Vagina (tissue), 2 donors: ENCODE measurements at regions not wholly inside any gene's neighbourhood (a gene's known extent, or its start where the extent isn't known, plus 50 kb on each side); places are given as distances from the start of the nearest gene placed in this dataset.

ENCODE experiments used
- DNase-seq, 2 donors: peaks; one replicate each; pipeline ENCODE4 v3.0.0-alpha.2; 2017; ENCODE audit errors: extremely low spot score in 2 of 2
- H3K27ac ChIP-seq: fragments of 200-600 bp; sonication (generic); one replicate; pipeline ENCODE4 v1.5.1; 2019
- H3K27me3 ChIP-seq: fragments of 200-600 bp; sonication (generic); one replicate; pipeline ENCODE4 v1.5.1; 2019
- H3K36me3 ChIP-seq, 2 donors: fragments of 200-600 bp; sonication (generic); one replicate each; pipeline ENCODE4 v1.5.1; 2017 to 2019
- H3K4me1 ChIP-seq: fragments of 200-600 bp; sonication (generic); one replicate; pipeline ENCODE4 v1.5.1; 2019
- H3K4me3 ChIP-seq, 2 donors: fragments of 200-600 bp; sonication (generic); 1 replicate in 1 of 2; 2 replicates in 1 of 2; pipeline ENCODE4 v1.5.1; 2016 to 2019
- H3K9me3 ChIP-seq: fragments of 200-600 bp; sonication (generic); one replicate; pipeline ENCODE4 v1.5.1; 2019
- CTCF ChIP-seq, 3 experiments: fragments of 450-650 bp in 2 of 3; fragments of 200-600 bp in 1 of 3; sonication (generic) in 1 of 3; IDR thresholded peaks; one replicate each; pipeline ENCODE4 v1.5.1; 2017 to 2019; ENCODE audit warnings: antibody characterized with exemption in 3 of 3, mild to moderate bottlenecking in 2 of 3, moderate library complexity in 2 of 3
- POLR2A ChIP-seq, 2 donors: fragments of 450-650 bp; IDR thresholded peaks; one replicate each; pipeline ENCODE4 v1.6.1; 2017; ENCODE audit warnings: antibody characterized with exemption in 2 of 2, mild to moderate bottlenecking in 2 of 2, moderate library complexity in 2 of 2
- POLR2AphosphoS5 ChIP-seq, 2 donors: sonication (generic); formaldehyde crosslinking; IDR thresholded peaks; one replicate each; pipeline ENCODE4 v1.9.0; 2017; ENCODE audit warnings: antibody characterized with exemption in 2 of 2, mild to moderate bottlenecking in 2 of 2, low read depth in 1 of 2; ENCODE audit not compliant: insufficient read depth in 1 of 2
- intact Hi-C: fragments of 100-400 bp; cut with DNase I; formaldehyde crosslinking; loops from one replicate; pipeline ENCODE4 v1.15.1; 2023

- no peaks in the 10 kb centered on the region for H3K9me3 ChIP-seq
- H3K27me3 ChIP-seq = no peaks in the 10 kb centered on the region
- peaks cover 5% of the 10 kb centered on the region for H3K4me1 ChIP-seq
- no peak for TF ChIP-seq CTCF (IDR thresholded peaks at IDR 0.05)
- no peak for TF ChIP-seq POLR2A (IDR thresholded peaks at IDR 0.05)
- no peak for TF ChIP-seq POLR2AphosphoS5 (IDR thresholded peaks at IDR 0.05; ENCODE audit: insufficient read depth in 1 of 2, low read depth in 1 of 2)
- intact Hi-C loops = no loop called here
- no peak overlapping the region for H3K27ac ChIP-seq
- DNase-seq = no peak
- H3K36me3 ChIP-seq = no peaks in the 10 kb centered on the region
- H3K4me3 ChIP-seq = no peak overlapping the region
Measured at GRCh38 chr12:46892034-46892705, 66.4 kb upstream of the SLC38A4 start.

- no peak overlapping the region for H3K27ac ChIP-seq
- H3K4me1 ChIP-seq = peaks cover 5% of the 10 kb centered on the region
- no peaks in the 10 kb centered on the region for H3K36me3 ChIP-seq
- H3K4me3 ChIP-seq = no peak overlapping the region
- H3K27me3 ChIP-seq = no peaks in the 10 kb centered on the region
- no peaks in the 10 kb centered on the region for H3K9me3 ChIP-seq
- no peak for DNase-seq
- TF ChIP-seq POLR2AphosphoS5 (IDR thresholded peaks at IDR 0.05; ENCODE audit: insufficient read depth in 1 of 2, low read depth in 1 of 2) = no peak
- no peak for TF ChIP-seq CTCF (IDR thresholded peaks at IDR 0.05)
- no peak for TF ChIP-seq POLR2A (IDR thresholded peaks at IDR 0.05)
- intact Hi-C loops = no loop called here
Measured at GRCh38 chr12:46892887-46893286, 67.1 kb upstream of the SLC38A4 start.

GRCh38 chr12:46893434-46893833 is 67.6 kb upstream of the SLC38A4 start:
- no peak for TF ChIP-seq POLR2AphosphoS5 (IDR thresholded peaks at IDR 0.05; ENCODE audit: insufficient read depth in 1 of 2, low read depth in 1 of 2)
- TF ChIP-seq POLR2A (IDR thresholded peaks at IDR 0.05) = no peak
- TF ChIP-seq CTCF (IDR thresholded peaks at IDR 0.05) = no peak
- peaks cover 5% of the 10 kb centered on the region for H3K4me1 ChIP-seq
- H3K27me3 ChIP-seq = no peaks in the 10 kb centered on the region
- intact Hi-C loops = no loop called here
- no peak for DNase-seq
- no peak overlapping the region for H3K4me3 ChIP-seq
- H3K36me3 ChIP-seq = no peaks in the 10 kb centered on the region
- H3K9me3 ChIP-seq = no peaks in the 10 kb centered on the region
- no peak overlapping the region for H3K27ac ChIP-seq

- H3K36me3 ChIP-seq = no peaks in the 10 kb centered on the region
- peaks cover 5% of the 10 kb centered on the region for H3K4me1 ChIP-seq
- DNase-seq = no peak
- TF ChIP-seq CTCF (IDR thresholded peaks at IDR 0.05) (no peak), POLR2A (IDR thresholded peaks at IDR 0.05) (no peak), POLR2AphosphoS5 (IDR thresholded peaks at IDR 0.05; ENCODE audit: insufficient read depth in 1 of 2, low read depth in 1 of 2) (no peak)
- H3K27ac ChIP-seq = no peak overlapping the region
- intact Hi-C loops = loop anchor here (1.0 kb wide), 1 partner anchor 20 kb away; no protein-coding TSS in a partner anchor
- H3K4me3 ChIP-seq = no peak overlapping the region
- no peaks in the 10 kb centered on the region for H3K9me3 ChIP-seq
- no peaks in the 10 kb centered on the region for H3K27me3 ChIP-seq
Measured at GRCh38 chr12:46895726-46896125, 69.9 kb upstream of the SLC38A4 start.

GRCh38 chr12:46896680-46897079 is 70.9 kb upstream of the SLC38A4 start:
- intact Hi-C loops = loop anchor here (1.0 kb wide), 1 partner anchor 19 kb away; no protein-coding TSS in a partner anchor
- Histone ChIP-seq H3K27ac (no peak overlapping the region), H3K4me3 (no peak overlapping the region), H3K4me1 (peaks cover 5% of the 10 kb centered on the region), H3K36me3 (no peaks in the 10 kb centered on the region), H3K27me3 (no peaks in the 10 kb centered on the region), H3K9me3 (no peaks in the 10 kb centered on the region)
- DNase-seq = no peak
- TF ChIP-seq POLR2AphosphoS5 (IDR thresholded peaks at IDR 0.05; ENCODE audit: insufficient read depth in 1 of 2, low read depth in 1 of 2) = no peak
